ENCODE measurements at regions not wholly inside any gene's neighbourhood (a gene's known extent, or its start where the extent isn't known, plus 50 kb on each side); places are given as distances from the start of the nearest gene placed in this dataset.
"Not testable (repeated sequence)": the region's sequence is repeated elsewhere in the genome, so short reads cannot be mapped to it uniquely, and the experiment has no call there.

DNA sequence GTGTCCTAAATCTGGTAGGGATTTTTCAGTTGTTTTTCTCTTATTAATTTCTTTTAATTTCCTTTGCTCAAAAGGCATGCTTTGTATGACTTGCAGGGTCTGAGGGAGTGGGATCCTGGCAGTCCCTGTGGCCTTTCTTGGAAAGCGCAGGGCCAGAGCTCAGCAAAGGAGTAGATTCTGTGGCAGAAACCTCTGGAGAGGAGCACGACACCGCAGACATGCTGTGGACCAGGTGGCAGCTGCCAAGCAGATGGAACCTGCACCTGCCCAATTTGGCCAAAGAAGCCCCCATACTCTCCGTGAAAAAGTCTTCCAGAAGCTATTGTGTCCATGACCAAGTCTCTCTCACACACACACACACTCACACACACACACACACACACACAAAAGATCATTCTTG lies 78.9 kb upstream of the FGF3 start:
- H3K36me3 ChIP-seq, result no peaks in the 10 kb centered on the region
- no peak for DNase-seq
- H3K4me3 ChIP-seq, result no peak overlapping the region
- no peak overlapping the region for H3K27ac ChIP-seq
- peaks cover 0 to 2% (median 0%) of the 10 kb centered on the region in 4 donors for H3K9me3 ChIP-seq
- no peak for TF ChIP-seq POLR2AphosphoS5 (IDR thresholded peaks at IDR 0.05)
- no peak for TF ChIP-seq EP300 (IDR thresholded peaks at IDR 0.05)
- TF ChIP-seq, protein P1, sequence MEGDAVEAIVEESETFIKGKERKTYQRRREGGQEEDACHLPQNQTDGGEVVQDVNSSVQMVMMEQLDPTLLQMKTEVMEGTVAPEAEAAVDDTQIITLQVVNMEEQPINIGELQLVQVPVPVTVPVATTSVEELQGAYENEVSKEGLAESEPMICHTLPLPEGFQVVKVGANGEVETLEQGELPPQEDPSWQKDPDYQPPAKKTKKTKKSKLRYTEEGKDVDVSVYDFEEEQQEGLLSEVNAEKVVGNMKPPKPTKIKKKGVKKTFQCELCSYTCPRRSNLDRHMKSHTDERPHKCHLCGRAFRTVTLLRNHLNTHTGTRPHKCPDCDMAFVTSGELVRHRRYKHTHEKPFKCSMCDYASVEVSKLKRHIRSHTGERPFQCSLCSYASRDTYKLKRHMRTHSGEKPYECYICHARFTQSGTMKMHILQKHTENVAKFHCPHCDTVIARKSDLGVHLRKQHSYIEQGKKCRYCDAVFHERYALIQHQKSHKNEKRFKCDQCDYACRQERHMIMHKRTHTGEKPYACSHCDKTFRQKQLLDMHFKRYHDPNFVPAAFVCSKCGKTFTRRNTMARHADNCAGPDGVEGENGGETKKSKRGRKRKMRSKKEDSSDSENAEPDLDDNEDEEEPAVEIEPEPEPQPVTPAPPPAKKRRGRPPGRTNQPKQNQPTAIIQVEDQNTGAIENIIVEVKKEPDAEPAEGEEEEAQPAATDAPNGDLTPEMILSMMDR (IDR thresholded peaks at IDR 0.05), result no peak
- no peak for TF ChIP-seq POLR2A (IDR thresholded peaks at IDR 0.05)
- H3K4me1 ChIP-seq, result no peaks in the 10 kb centered on the region
- whole genome bisulfite sequencing, 2 donors, result 91 to 92% methylated on average over 4 of the region's 4 CpGs
- H3K27me3 ChIP-seq, result peaks cover 0 to 18% (median 0%) of the 10 kb centered on the region in 3 donors
- intact Hi-C loops (cut with DNase I), result no loop called here

DNA sequence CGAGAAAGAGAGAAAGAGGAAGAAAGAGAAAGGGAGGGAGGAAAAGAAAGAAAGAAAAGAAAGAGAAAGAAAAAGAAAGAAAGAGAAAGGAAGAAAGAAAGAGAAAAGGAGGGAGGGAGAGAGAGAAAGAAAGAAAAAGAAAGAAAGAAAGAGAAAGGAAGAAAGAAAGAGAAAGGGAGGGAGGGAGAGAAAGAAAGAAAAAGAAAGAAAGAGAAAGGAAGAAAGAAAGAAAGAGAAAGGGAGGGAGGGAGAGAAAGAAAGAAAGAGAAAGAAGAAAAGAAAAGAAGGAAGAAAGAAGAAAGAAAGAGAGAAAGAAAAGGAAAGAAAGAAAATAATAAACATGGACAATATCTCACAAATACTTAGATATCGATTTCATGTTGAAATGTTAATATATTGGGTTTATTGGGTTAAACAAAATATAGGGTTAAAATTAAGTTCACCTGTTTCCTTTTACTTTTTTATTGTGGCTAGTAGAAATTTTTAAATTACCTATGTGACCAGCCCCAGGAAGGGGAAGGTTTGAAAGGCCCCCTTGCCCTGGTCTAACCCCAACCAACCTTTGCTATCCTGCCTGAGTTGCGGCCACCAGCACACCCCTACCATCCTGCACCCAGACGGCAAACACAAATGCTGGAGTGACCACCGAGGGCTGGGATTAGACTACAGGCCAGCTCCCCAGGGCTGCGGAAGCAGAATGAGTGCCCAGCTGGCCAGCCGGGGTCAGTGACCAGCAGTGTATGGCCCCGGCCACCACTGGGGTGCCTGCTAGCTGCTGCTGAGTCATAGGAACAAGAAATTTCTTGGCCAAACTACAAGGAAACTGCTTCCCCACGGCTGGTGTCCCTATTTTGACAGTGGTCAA lies 81.0 kb upstream of the FGF3 start:
- H3K36me3 ChIP-seq, result no peaks in the 10 kb centered on the region
- intact Hi-C loops (cut with DNase I), result no loop called here
- no peak overlapping the region for H3K4me3 ChIP-seq
- H3K27me3 ChIP-seq, result peaks cover 0 to 14% (median 0%) of the 10 kb centered on the region in 3 donors
- DNase-seq, result no peak
- TF ChIP-seq EP300 (IDR thresholded peaks at IDR 0.05) (no peak), POLR2AphosphoS5 (IDR thresholded peaks at IDR 0.05) (no peak)
- H3K4me1 ChIP-seq, result no peaks in the 10 kb centered on the region
- WGBS, 2 donors, result 75 to 77% methylated on average over 9 of the region's 9 CpGs
- H3K27ac ChIP-seq, result no peak overlapping the region
- peaks cover 0 to 2% (median 0%) of the 10 kb centered on the region in 4 donors for H3K9me3 ChIP-seq

DNA sequence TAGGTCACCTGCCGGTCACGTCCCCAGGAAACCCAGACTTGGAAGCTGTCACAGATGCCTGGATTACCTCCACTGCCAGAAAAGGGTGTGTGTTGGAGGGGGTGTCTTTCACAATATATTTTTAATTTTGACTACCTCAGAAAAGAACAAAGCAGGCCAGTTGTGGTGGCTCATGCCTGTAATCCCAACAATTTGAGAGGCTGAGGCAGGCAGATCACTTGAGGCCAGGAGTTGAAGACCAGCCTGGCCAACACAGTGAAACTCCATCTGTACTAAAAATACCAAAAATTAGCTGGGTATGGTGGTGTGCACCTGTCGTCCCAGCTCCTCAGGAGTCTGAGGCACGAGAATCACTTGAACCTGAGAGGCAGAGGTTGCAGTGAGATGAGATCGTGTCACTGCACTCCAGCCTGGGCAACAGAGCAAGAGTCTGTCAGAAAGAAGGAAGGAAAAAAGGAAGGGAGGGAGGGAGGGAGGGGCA lies 81.6 kb upstream of the FGF3 start:
- intact Hi-C loops (cut with DNase I); H3K4me1 ChIP-seq; H3K36me3 ChIP-seq; H3K27ac ChIP-seq; DNase-seq; H3K4me3 ChIP-seq; H3K9me3 ChIP-seq: not testable (repeated sequence)
- H3K27me3 ChIP-seq, result peaks cover 0 to 15% (median under 1%) of the 10 kb centered on the region in 3 donors
- WGBS, 2 donors, result 73% methylated on average over 5 of the region's 5 CpGs

DNA sequence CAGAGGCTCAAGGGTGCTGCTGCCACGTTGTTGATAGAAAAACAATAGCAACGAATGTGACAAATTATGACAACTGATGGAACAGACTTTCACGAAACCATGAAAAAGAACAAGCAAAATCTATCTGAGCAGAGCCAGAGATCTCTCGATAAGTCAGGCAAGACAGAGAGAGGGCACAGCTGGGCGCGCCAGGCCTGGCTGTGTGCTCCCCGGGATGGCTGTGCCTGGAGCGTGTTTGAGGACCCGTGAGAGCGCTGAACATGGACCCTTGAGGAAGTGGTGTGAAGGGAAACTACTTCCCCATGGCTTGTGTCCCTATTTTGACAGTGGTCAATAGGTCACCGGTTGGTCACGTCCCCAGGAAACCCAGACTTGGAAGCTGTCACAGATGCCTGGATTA lies 83.1 kb upstream of the FGF3 start:
- peaks cover 0 to 29% (median 6%) of the 10 kb centered on the region in 3 donors for H3K27me3 ChIP-seq
- TF ChIP-seq POLR2A (IDR thresholded peaks at IDR 0.05) (no peak), POLR2AphosphoS5 (IDR thresholded peaks at IDR 0.05) (no peak), EP300 (IDR thresholded peaks at IDR 0.05) (no peak)
- TF ChIP-seq, protein P1 (IDR thresholded peaks at IDR 0.05), result no peak
- H3K4me1 ChIP-seq, result no peaks in the 10 kb centered on the region
- H3K27ac ChIP-seq, result no peak overlapping the region
- WGBS, 2 donors, result 85 to 92% methylated on average over 12 of the region's 12 CpGs
- peaks cover 0 to 2% (median 0%) of the 10 kb centered on the region in 4 donors for H3K9me3 ChIP-seq
- no peaks in the 10 kb centered on the region for H3K36me3 ChIP-seq
- no peak for DNase-seq
- intact Hi-C loops (cut with DNase I), result no loop called here
- no peak overlapping the region for H3K4me3 ChIP-seq

DNA sequence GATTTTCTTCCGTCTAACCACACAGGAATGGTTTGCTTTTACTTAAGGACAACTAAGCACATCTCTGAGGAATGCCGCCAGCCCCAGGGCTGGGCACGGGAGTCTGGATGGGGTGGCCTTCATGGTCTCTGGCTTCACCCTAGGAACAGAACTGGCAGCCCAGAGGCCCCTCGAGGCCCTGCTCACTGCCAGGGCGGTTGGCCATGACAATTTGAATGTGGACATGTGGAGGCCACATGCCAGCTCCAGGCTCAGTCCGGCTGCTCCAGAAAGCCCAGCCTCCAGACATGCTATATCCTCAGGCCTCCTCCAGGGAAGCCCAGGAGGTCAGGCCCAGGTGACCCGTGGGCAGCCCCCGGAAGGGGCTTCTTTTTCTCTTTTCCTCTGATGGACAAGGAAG lies 84.0 kb upstream of the FGF3 start:
- Histone ChIP-seq H3K4me3 (no peak overlapping the region), H3K27ac (no peak overlapping the region), H3K27me3 (peaks cover 0 to 36% (median 6%) of the 10 kb centered on the region in 3 donors), H3K9me3 (no peaks in the 10 kb centered on the region), H3K4me1 (no peaks in the 10 kb centered on the region), H3K36me3 (no peaks in the 10 kb centered on the region)
- WGBS, 2 donors, result 85 to 91% methylated on average over 8 of the region's 8 CpGs
- TF ChIP-seq POLR2AphosphoS5 (IDR thresholded peaks at IDR 0.05) (no peak), EP300 (IDR thresholded peaks at IDR 0.05) (no peak), POLR2A (IDR thresholded peaks at IDR 0.05) (no peak)
- TF ChIP-seq, protein P1 (IDR thresholded peaks at IDR 0.05), result no peak
- intact Hi-C loops (cut with DNase I), result no loop called here
- DNase-seq, result no peak

All from sigmoid colon (tissue), 6 donors.